DMS53 (cell line): ENCODE measurements at regions not wholly inside any gene's neighbourhood (a gene's known extent, or its start where the extent isn't known, plus 50 kb on each side); places are given as distances from the start of the nearest gene placed in this dataset.

ENCODE experiments used
- DNase-seq: peaks from one replicate; lab custom pipeline; 2025; lab: John Stamatoyannopoulos, UW

DNA sequence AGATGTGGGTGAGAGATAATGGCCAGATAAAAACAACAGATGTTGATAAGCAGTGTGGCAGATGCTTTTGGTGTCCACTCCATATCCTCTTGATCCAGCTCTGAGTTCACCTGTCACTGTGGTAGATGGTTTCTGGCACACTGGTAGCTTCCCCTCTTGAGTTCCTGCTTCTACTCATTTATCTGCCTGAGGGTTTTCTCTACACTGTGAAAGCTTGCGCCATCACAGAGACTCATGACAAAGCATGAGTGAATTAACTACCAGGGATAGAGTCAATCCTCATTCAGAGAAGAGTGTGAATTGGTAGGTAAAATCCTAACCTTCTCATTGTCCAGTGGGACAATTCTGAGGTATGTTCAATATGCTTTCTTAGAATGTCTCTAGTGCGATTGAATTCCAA, 50.0 kb upstream of the ARHGEF26 start:
- no peak for DNase-seq
